ENCODE measurements at regions not wholly inside any gene's neighbourhood (a gene's known extent, or its start where the extent isn't known, plus 50 kb on each side); places are given as distances from the start of the nearest gene placed in this dataset.
"Not testable (repeated sequence)": the region's sequence is repeated elsewhere in the genome, so short reads cannot be mapped to it uniquely, and the experiment has no call there.

DNA sequence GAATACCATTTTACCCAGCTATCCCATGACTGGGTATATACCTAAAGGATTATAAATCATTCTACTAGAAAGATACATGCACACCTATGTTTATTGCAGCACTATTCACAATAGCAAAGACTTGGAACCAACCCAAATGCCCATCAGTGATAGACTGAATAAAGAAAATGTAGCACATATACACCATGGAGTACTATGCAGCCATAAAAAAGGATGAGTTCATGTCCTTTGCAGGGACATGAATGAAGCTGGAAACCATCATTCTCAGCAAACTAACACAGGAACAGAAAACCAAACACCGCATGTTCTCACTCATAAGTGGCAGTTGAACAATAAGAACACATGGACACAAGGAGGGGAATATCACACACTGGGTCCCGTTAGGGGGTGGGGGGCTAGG, 191.9 kb upstream of the POU5F2 start:
- TF ChIP-seq, protein P1, sequence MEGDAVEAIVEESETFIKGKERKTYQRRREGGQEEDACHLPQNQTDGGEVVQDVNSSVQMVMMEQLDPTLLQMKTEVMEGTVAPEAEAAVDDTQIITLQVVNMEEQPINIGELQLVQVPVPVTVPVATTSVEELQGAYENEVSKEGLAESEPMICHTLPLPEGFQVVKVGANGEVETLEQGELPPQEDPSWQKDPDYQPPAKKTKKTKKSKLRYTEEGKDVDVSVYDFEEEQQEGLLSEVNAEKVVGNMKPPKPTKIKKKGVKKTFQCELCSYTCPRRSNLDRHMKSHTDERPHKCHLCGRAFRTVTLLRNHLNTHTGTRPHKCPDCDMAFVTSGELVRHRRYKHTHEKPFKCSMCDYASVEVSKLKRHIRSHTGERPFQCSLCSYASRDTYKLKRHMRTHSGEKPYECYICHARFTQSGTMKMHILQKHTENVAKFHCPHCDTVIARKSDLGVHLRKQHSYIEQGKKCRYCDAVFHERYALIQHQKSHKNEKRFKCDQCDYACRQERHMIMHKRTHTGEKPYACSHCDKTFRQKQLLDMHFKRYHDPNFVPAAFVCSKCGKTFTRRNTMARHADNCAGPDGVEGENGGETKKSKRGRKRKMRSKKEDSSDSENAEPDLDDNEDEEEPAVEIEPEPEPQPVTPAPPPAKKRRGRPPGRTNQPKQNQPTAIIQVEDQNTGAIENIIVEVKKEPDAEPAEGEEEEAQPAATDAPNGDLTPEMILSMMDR (IDR thresholded peaks at IDR 0.05; ENCODE audit: extremely low read depth in 1 of 2, insufficient read depth in 1 of 2, low read depth in 1 of 2, low read length in 2 of 2), result not testable (repeated sequence)
- TF ChIP-seq POLR2A (IDR thresholded peaks at IDR 0.05; ENCODE audit: low read depth, low read length); MYC (IDR thresholded peaks at IDR 0.05; ENCODE audit: low read depth, low read length); EZH2 (IDR thresholded peaks at IDR 0.05; ENCODE audit: borderline replicate concordance, low read depth, low read length, severe bottlenecking): not testable (repeated sequence)
- TF ChIP-seq, protein P2, sequence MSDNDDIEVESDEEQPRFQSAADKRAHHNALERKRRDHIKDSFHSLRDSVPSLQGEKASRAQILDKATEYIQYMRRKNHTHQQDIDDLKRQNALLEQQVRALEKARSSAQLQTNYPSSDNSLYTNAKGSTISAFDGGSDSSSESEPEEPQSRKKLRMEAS (IDR thresholded peaks at IDR 0.05; ENCODE audit: insufficient read depth, insufficient read length), result not testable (repeated sequence)

Data from endothelial cell of umbilical vein (primary cell).